GM18526 (cell line): ENCODE measurements at regions not wholly inside any gene's neighbourhood (a gene's known extent, or its start where the extent isn't known, plus 50 kb on each side); places are given as distances from the start of the nearest gene placed in this dataset.

Source experiments
- POLR2A ChIP-seq: IDR thresholded peaks from 3 replicates; pipeline ENCODE4 v1.6.1; 2011; ENCODE audit not compliant: insufficient read length; ENCODE audit errors: extremely low read depth

GRCh38 chr16:86306011-86306644 lies 204.2 kb upstream of the FOXF1 start:
- no peak for TF ChIP-seq POLR2A

- no peak for TF ChIP-seq POLR2A
Observed at GRCh38 chr16:86306811-86307513, 203.4 kb upstream of the FOXF1 start.

DNA sequence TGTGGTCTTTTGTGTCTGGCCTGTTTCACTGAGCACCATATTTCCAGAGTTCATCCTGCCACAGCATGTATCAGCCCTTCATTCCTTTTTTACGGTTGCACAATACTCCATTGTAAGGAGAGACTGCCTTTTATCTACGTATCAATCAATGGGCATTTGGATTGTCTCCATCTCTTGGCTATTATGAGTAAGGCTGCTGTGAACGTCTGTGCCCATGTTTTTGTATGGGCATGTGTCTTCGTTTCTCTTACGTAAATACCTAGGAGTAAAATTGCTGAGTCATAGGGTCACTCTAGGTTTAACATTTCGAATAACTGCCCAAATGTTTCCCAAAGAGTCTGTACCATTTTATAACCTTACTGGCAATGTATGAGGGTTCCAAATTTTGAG lies 202.8 kb upstream of the FOXF1 start:
- no peak for TF ChIP-seq POLR2A

- no peak for TF ChIP-seq POLR2A
Observed at GRCh38 chr16:86308514-86308913, 201.8 kb upstream of the FOXF1 start.

- TF ChIP-seq POLR2A = no peak
Observed at GRCh38 chr16:86313631-86314030, 196.7 kb upstream of the FOXF1 start.

GRCh38 chr16:86314402-86315025 lies 195.8 kb upstream of the FOXF1 start:
- no peak for TF ChIP-seq POLR2A

DNA sequence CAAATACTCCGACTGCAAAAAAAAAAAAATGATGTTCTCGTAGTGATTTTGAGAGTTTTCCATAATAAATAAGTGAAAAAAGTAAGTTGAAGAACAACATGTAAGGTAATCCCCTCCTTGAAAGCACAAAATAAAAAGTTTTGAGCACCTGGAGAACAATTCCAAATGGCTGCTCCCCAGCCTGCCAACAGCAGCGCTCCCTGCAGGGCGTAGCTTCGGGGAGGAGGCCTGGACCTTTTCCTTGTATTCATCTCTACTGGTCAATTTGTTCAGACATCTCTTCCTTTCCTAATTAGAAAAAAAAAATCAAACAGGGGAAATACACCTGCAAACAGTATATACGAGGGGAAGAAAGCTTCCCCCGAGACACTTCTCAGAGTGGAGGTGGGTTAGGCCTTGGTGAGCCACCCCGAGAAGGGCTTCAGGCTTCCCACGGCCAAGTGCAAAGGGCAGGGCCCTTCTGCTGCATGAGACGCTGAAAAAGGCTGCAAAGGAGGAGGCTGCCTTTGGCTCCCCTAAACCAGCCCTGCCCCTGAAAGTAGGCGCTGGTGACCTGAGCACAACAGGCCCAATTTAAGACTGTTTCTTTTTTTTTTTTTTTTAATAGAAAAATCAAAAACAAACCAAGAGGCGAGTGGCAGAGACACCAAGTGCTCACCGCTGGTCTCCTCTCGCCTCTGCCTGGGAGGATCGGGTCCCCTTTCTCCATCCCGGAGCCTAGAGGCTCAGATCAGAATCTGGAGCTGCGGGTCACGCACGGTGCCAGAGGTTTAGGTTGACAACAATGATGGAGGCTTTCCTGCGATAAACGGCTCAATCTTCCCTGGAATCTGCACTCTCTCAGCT lies 193.1 kb upstream of the FOXF1 start:
- TF ChIP-seq POLR2A = no peak

- TF ChIP-seq POLR2A = no peak
Observed at GRCh38 chr16:86317813-86318650, 192.3 kb upstream of the FOXF1 start.

DNA sequence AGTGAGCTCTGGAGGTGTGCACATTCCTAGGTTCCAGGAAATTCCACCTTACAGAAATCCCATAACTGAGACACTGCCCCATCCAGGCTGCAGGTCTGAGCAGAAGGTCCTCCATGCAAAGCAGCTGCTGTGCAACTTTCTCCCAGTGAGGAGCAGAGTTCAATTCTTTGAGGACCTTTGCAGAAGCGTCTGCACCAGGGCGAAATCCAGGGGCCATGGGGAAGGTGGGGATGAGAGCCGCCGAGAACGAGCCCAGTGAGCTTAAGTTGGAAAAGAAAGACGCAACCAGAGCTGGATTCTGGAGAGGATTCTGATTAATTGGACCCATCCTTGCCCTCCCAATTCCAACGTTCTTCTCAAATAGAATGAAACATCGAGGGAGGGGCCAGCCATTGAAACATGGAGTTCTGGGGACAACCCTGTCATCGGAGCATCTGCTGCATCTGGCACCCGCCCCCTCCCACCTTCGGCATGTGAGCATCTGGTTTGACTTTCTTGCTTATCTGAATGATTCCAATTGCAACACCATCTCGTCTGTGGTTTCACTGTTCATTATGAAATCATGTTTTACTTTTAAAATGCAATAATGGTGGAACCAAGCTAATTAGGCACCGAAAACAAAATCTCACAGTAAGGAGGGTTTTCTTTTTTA lies 190.6 kb upstream of the FOXF1 start:
- no peak for TF ChIP-seq POLR2A

DNA sequence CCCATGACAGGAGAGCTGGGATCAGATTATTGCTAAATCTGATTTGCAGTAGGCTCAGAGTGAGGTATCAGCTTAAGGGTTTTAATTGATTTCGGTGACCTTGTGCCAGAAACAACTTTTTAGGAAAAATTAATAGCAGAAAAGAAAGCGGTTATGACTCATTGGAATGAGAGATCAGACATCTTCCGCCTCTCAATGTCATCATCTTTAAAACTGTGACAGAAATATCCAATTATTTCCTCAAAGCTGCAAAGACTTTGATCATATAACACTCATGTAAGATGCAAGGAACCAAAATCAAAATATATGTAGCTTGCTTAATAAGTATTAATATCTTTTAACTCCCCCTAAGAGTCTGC lies 190.1 kb upstream of the FOXF1 start:
- no peak for TF ChIP-seq POLR2A

GRCh38 chr16:86321491-86321890 lies 188.8 kb upstream of the FOXF1 start:
- TF ChIP-seq POLR2A = no peak

- TF ChIP-seq POLR2A = no peak
Observed at GRCh38 chr16:86322283-86322682, 188.0 kb upstream of the FOXF1 start.

DNA sequence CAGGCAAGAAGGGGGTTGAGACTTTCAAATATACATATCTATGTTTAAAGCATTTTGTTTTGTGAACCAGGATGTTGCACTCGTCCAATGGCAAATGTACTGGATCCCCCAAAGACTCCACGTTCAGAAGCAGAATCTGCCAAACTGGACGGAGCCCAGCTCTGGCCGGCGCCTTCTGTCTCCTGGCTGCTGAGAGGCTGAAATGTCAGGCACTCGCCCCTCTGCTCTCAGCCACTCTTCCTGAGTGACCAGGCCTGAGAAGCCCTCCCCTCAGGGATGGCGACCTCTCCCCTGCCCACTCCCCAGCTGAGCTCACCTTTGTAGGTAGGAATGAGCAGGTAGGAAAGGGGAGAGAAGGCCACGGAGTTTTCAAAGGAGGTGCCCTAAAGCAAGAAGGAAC lies 187.5 kb upstream of the FOXF1 start:
- TF ChIP-seq POLR2A = no peak

DNA sequence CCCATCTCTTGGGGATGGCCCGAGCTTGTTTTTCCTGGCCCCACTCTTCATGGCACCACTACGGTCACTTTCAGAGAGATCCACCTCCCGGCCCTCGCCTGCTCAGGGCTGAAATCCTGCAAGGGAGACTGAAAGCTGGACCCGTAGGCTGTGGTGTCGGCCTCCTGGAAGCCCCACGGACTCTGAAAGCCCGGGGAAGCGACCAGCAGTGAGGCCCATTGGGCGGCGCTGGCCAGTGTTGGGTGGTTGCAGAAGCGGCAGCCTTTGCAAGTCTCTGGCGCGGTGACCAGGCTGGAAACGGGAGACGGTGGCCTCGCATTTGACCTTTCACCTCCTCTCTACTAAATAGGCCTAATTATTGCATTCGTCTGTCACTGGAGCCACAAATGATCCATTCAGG lies 186.0 kb upstream of the FOXF1 start:
- TF ChIP-seq POLR2A = no peak

- no peak for TF ChIP-seq POLR2A
Observed at GRCh38 chr16:86325360-86325759, 185.0 kb upstream of the FOXF1 start.

DNA sequence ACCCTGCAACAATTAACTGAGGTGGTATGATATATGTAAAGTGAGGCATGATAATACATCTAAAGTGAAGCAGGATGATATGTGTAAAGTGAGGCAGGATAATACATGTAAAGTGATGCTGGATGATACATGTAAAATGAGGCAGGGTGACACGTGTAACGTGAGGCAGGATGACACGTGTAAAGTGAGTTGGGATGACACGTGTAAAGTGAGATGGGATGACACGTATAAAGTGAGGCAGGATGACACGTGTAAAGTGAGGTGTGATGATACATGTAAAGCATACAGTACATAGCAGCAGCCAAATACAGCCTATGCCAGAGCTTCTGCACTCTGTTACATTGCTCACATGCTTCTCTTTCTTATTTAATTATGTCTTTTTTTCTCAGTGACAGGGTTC lies 184.4 kb upstream of the FOXF1 start:
- TF ChIP-seq POLR2A = no peak
